AG10803 (cell line): ENCODE measurements at regions not wholly inside any gene's neighbourhood (a gene's known extent, or its start where the extent isn't known, plus 50 kb on each side); places are given as distances from the start of the nearest gene placed in this dataset.

Source experiments
- DNase-seq: peaks from one replicate; pipeline ENCODE4 v3.0.0; 2010; ENCODE audit warnings: low read depth
- H3K4me3 ChIP-seq: 2 replicates; pipeline ENCODE4 v1.5.1; 2011; ENCODE audit warnings: mild to moderate bottlenecking, low read length, control low read depth
- TF ChIP-seq, protein P1 (sequence below): conservative IDR thresholded peaks from 2 replicates; pipeline ENCODE4 v1.5.1; 2011; ENCODE audit warnings: mild to moderate bottlenecking, low read length, control low read depth, inconsistent platforms

- TF ChIP-seq, protein P1, sequence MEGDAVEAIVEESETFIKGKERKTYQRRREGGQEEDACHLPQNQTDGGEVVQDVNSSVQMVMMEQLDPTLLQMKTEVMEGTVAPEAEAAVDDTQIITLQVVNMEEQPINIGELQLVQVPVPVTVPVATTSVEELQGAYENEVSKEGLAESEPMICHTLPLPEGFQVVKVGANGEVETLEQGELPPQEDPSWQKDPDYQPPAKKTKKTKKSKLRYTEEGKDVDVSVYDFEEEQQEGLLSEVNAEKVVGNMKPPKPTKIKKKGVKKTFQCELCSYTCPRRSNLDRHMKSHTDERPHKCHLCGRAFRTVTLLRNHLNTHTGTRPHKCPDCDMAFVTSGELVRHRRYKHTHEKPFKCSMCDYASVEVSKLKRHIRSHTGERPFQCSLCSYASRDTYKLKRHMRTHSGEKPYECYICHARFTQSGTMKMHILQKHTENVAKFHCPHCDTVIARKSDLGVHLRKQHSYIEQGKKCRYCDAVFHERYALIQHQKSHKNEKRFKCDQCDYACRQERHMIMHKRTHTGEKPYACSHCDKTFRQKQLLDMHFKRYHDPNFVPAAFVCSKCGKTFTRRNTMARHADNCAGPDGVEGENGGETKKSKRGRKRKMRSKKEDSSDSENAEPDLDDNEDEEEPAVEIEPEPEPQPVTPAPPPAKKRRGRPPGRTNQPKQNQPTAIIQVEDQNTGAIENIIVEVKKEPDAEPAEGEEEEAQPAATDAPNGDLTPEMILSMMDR = no peak
- H3K4me3 ChIP-seq = no peak overlapping the region
- DNase-seq = no peak
These were observed 390.0 kb downstream of the ENC1 start for GRCh38 chr5:74250304-74251102.

- no peak for DNase-seq
- TF ChIP-seq, protein P1 = no peak
These were observed 392.0 kb downstream of the ENC1 start for GRCh38 chr5:74248576-74248975.

GRCh38 chr5:74244406-74244805, 396.1 kb downstream of the ENC1 start:
- TF ChIP-seq, protein P1 = no peak
- no peak overlapping the region for H3K4me3 ChIP-seq
- DNase-seq = no peak

More at GRCh38 chr5:74248576-74248975, 392.0 kb downstream of the ENC1 start:
- H3K4me3 ChIP-seq = no peak overlapping the region

GRCh38 chr5:74243634-74244033, 396.9 kb downstream of the ENC1 start:
- TF ChIP-seq, protein P1 = no peak
- H3K4me3 ChIP-seq = no peak overlapping the region
- peak; percentile 37 for DNase-seq

DNA sequence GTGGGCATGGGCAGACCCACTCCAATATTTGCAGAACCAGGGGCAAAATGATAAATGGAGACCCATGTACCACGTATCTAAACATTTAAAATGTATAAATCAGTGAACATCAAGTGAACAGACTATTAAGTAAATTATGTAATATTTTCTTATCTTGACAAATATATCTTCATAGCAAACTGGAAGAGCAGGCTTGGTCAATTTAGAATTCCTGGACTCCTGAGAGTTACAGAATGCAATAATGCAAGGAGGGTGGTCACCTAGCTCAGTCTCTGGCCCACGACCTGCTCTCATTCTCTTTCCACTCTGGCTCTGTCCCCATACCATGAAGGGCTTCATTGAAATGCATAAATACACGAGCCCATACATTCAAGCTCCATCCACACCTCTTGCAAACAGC, 398.0 kb downstream of the ENC1 start:
- DNase-seq = no peak
- H3K4me3 ChIP-seq = no peak overlapping the region
- TF ChIP-seq, protein P1 = no peak

- TF ChIP-seq, protein P1 = no peak
- peak; percentile 46 for DNase-seq
- no peak overlapping the region for H3K4me3 ChIP-seq
These were observed 398.8 kb downstream of the ENC1 start for GRCh38 chr5:74241751-74242140.
